TTC549 (cell line): ENCODE measurements at regions not wholly inside any gene's neighbourhood (a gene's known extent, or its start where the extent isn't known, plus 50 kb on each side); places are given as distances from the start of the nearest gene placed in this dataset.
"Not testable (repeated sequence)": the region's sequence is repeated elsewhere in the genome, so short reads cannot be mapped to it uniquely, and the experiment has no call there.

ENCODE experiments used
- FAIRE-seq: peaks from 2 replicates; lab custom pipeline; 2012; peaks lifted over from hg19 to GRCh38; lab: Jason Lieb, UNC

GRCh38 chr4:123638834-123639233 is 242.2 kb downstream of the SPRY1 start:
- no peak for FAIRE-seq

- FAIRE-seq = no peak
Measured at GRCh38 chr4:123640271-123640670, 243.7 kb downstream of the SPRY1 start.

DNA sequence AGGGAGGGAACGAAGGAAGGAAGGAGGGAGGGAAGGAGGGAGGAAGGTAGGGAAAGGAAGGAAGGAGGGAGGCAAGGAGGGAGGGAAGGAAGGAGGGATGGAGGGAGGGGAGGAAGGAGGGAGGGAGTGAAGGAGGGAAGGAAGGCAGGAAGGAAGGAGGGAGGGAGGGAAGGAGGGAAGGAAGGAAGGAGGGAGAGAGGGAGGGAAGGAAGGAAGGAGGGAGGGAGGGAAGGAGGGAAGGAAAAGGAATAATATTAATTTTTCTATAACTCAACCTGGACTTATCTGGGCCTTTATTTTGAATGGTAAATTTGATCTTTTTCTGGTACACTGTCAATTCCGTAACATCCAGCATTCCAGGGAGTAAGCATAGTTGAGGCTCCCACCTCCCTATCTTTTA is 244.2 kb downstream of the SPRY1 start:
- no peak for FAIRE-seq

DNA sequence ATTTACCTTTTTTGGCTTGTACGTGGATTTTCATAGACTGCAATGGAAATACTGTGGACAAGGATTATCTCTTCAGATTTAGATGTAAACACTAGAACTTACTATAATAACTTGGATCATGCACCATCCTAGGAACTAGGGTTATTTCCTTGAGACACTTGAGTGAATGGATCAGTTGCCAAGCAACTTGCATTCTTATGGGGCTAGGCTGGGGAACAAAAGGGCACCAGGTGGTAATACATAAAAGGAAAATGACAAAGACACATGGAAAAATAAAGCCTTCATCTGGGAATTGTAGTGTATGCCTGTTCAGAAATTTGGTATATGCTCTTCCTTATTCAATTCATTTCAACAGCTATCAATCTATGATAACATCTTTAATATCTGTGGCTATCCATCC is 247.1 kb downstream of the SPRY1 start:
- FAIRE-seq = no peak

GRCh38 chr4:123649250-123649644 is 252.7 kb downstream of the SPRY1 start:
- no peak for FAIRE-seq

- peak; percentile 100 for FAIRE-seq
Measured at GRCh38 chr4:123649645-123650391, 253.2 kb downstream of the SPRY1 start.

DNA sequence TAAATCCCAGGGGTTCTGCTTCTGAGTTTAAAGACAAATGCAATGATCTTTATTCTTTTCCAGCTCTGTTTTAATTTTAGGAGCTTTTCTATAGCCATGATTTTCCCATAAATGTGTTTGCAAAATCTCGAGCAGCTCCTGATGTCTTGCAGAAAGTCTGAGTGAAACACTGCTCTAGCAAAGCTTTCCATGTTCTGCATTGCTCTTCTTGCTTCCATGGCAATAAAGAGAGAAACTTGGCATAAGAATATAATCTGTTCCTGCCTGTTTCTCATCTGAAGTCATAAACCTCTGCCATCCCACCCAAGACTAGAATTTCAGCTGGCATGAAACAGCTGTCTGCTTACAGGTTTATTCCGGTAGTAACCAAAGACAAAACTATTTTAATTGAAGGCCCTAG is 254.5 kb downstream of the SPRY1 start:
- no peak for FAIRE-seq

- no peak for FAIRE-seq
Measured at GRCh38 chr4:123651536-123652180, 255.1 kb downstream of the SPRY1 start.

- no peak for FAIRE-seq
Measured at GRCh38 chr4:123652476-123652875, 255.9 kb downstream of the SPRY1 start.

DNA sequence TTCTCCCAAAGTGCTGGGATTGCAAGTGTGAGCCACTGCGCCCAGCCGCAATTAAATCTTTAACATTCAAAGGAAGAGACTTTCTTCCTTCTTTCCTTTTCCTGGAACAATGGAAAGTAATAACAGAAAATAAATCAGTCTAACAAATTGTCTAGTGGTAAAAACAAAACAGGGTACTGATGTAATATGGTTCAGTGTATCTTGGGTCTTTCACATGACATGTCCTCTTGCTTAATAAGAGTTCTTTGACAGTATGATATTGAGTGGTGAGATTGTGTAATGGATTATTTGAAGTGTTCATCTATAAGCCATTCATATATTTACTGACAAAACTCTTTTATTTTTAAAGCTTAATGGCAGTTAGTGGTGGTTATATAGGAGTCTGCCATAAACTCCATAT is 256.6 kb downstream of the SPRY1 start:
- FAIRE-seq = peak; percentile 74

- not testable (repeated sequence) for FAIRE-seq
Measured at GRCh38 chr4:123656746-123657294, 260.2 kb downstream of the SPRY1 start.

GRCh38 chr4:123657606-123658005 is 261.0 kb downstream of the SPRY1 start:
- FAIRE-seq = not testable (repeated sequence)

DNA sequence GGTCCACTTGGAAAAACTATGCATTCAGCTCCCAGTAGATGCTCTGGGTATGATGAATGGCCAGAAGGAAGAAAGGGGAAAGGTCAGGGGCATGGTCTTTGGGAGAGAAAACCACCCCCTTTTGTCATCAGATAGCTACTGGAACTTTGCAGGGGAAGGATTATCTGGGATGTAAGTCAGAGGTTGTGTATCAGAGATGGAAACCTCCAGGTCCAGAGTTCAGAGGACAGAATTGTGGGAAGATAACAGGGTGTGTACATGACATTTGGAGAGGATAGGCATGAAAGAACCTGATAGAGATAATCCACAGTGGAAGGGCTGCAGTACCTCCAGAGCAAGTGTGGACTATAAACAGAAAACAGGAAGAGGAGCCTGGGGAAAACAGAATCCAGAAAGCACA is 262.7 kb downstream of the SPRY1 start:
- FAIRE-seq = no peak

GRCh38 chr4:123659730-123660129 is 263.1 kb downstream of the SPRY1 start:
- no peak for FAIRE-seq

DNA sequence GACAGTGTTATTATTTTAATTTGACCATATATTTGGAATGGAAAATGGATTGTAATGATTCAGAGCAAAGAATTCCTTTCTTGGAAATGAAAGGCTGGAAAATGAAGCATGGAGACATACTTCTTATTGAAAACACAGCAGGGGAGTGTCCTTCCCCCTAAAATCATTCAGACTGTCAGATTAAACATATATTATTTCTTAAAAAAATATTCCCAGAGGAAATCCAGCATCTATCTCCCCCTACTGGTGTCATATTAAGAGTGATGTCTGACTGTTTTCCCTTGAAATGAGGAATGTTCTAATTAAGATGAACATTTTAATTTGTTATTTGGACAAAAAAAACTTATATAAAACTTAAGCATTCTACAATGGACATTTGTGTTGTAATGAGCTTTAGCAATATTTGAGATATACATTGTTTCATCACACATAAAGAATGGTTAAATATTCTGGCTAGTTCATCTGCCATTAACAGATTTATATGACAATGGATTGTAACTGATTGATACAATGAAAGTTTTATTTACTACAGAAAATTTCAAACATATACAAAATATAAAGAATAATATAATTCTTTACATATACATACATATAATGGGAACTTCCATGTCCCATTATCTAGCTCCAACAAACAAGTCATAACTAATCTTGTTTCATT is 264.6 kb downstream of the SPRY1 start:
- FAIRE-seq = peak; percentile 86

DNA sequence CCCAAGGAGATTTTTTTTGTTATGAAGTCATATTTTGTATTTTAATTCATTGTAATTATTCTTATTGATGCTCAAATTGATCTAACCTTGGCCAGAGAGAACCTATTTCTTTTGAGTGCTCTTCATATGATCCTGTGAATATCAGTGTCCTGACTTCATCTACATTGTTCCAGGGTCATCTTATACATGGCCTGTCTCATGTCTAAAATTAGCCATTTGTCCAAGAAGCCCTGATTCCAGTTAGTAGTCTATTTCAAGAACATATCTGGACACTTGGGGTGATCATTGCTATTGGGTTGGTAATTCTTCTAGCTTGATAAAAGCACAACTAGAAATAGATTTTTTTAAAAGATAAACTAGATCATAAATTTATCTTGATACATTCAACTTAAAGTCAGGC is 266.2 kb downstream of the SPRY1 start:
- no peak for FAIRE-seq

DNA sequence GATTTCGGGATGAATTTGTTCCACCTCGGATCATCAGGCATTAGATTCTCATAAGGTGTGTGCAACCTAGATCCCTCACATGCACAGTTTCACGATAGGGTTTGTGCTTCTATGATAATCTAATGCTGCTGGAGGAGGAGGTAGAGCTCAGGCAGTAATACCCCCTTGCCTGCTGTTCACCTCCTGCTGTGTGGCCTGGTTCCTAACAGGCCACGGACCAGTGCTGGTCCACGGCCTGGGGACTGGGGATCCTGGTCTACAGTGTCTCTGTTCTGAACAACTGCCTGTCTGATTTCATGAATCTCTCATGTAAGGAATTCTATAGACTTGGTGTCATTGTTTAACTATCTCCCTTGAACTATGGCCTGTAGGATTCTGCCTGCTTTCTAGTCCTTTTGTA is 269.9 kb downstream of the SPRY1 start:
- FAIRE-seq = no peak

GRCh38 chr4:123667496-123667895 is 270.9 kb downstream of the SPRY1 start:
- FAIRE-seq = no peak

DNA sequence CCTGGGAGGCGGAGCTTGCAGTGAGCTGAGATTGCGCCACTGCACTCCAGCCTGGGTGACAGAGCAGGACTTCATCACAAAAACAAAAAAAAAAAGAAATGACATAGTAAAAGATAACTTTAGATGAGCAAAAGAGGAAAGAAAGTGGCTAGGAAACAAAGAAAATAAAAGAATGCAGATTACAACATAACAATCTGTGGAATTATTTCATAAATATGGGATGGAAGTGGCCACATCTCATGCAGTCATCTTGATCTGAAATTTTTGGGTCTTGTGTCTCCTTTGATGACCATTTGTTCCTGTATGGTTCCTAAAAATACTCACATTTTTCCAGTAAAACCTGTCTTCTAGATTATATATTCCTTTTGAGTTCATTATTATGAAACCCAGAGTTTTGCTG is 271.4 kb downstream of the SPRY1 start:
- no peak for FAIRE-seq

GRCh38 chr4:123671636-123672404 is 275.2 kb downstream of the SPRY1 start:
- no peak for FAIRE-seq

DNA sequence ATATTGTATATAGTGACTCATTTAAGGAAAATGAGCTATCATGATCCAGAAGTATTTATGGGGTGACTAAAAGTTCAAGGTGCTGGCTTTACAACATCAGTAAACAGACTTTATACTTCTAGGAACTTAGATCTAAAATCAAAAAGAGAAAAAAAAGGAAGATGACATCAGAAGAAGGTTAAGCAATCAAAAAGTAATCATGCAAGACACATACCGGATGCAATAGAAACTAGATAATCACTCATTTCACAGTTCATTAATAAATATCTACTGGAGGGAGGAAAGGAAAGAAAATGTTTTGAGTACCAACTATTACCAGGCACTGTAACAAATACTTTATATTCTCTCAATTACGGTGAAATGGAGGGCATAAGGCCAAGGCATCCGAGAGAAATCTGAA is 276.4 kb downstream of the SPRY1 start:
- peak; percentile 94 for FAIRE-seq

GRCh38 chr4:123673971-123674370 is 277.4 kb downstream of the SPRY1 start:
- no peak for FAIRE-seq
